Panc1 (cell line): ENCODE measurements at regions not wholly inside any gene's neighbourhood (a gene's known extent, or its start where the extent isn't known, plus 50 kb on each side); places are given as distances from the start of the nearest gene placed in this dataset.

Experiments
- ATAC-seq: fragments of 200-7000 bp; cut with Tn5 transposase; 2 replicates; pipeline ENCODE4 v1.9.1; 2020; ENCODE audit warnings: mild to moderate bottlenecking, moderate library complexity
- BruUV-seq: library from RNA; stranded (reverse); fragments of 400-500 nt; replicated peaks from 2 replicates; lab custom pipeline; 2021; lab: Mats Ljungman, UMichigan
- CTCF ChIA-PET: fragments of 300-600 bp; sonication (Branson Sonifier 250); formaldehyde crosslinking; loops from one replicate; lab custom pipeline; 2022; ENCODE audit warnings: antibody characterized with exemption; lab: Charles Lee
- POLR2A ChIA-PET: fragments of 300-600 bp; sonication (Branson Sonifier 250); formaldehyde crosslinking; loops from one replicate; lab custom pipeline; 2022; ENCODE audit warnings: antibody characterized with exemption; lab: Charles Lee
- DNase-seq: peaks from one replicate; pipeline ENCODE4 v3.0.0-alpha.2; 2010; ENCODE audit warnings: low read depth, low spot score
- H3K27ac ChIP-seq: 2 replicates; pipeline ENCODE4 v1.5.1; 2011; ENCODE audit warnings: mild to moderate bottlenecking, low read length, inconsistent platforms
- H3K27me3 ChIP-seq: fragments of 200-500 bp; sonication (Bioruptor generic); 2 replicates; pipeline ENCODE4 v1.6.0; 2014; ENCODE audit warnings: low read length, inconsistent platforms; ENCODE audit not compliant: control insufficient read depth, insufficient read depth
- H3K36me3 ChIP-seq: fragments of 200-500 bp; sonication (Bioruptor generic); 2 replicates; pipeline ENCODE4 v1.5.1; 2014; ENCODE audit warnings: inconsistent platforms, mild to moderate bottlenecking, low read length, moderate library complexity; ENCODE audit not compliant: control insufficient read depth, insufficient read depth
- H3K4me1 ChIP-seq: 2 replicates; pipeline ENCODE4 v1.5.1; 2011; ENCODE audit warnings: inconsistent platforms, mild to moderate bottlenecking, low read length, moderate library complexity; ENCODE audit not compliant: control insufficient read depth, insufficient read depth
- H3K4me3 ChIP-seq, 2 experiments: 2 replicates each; pipeline ENCODE4 v1.5.1; 2011 to 2012; ENCODE audit warnings: low read depth in 2 of 2, low read length in 2 of 2, mild to moderate bottlenecking in 2 of 2, inconsistent platforms in 1 of 2, moderate library complexity in 1 of 2
- H3K9me3 ChIP-seq: fragments of 200-500 bp; sonication (Bioruptor generic); 2 replicates; pipeline ENCODE4 v1.5.1; 2014; ENCODE audit warnings: low read depth, mild to moderate bottlenecking, inconsistent platforms, low read length, moderate library complexity; ENCODE audit not compliant: control insufficient read depth, insufficient read depth
- CTCF ChIP-seq: fragments of 450-650 bp; IDR thresholded peaks from 2 replicates; pipeline ENCODE4 v1.5.1; 2017; ENCODE audit warnings: mild to moderate bottlenecking
- POLR2AphosphoS5 ChIP-seq: IDR thresholded peaks from 2 replicates; pipeline ENCODE4 v1.6.1; 2012; ENCODE audit warnings: mild to moderate bottlenecking, low read depth, low read length, moderate library complexity
- REST ChIP-seq, 2 experiments: IDR thresholded peaks; 2 replicates each; pipeline ENCODE4 v1.6.1; 2011 to 2012; ENCODE audit warnings: low read depth in 2 of 2, control low read depth in 1 of 2, low read length in 1 of 2, mild to moderate bottlenecking in 1 of 2, moderate library complexity in 1 of 2; ENCODE audit not compliant: insufficient read depth in 1 of 2
- SIN3A ChIP-seq: IDR thresholded peaks from 2 replicates; pipeline ENCODE4 v1.6.1; 2012; ENCODE audit warnings: low read depth, mild to moderate bottlenecking, low read length, moderate library complexity, borderline replicate concordance; ENCODE audit not compliant: insufficient read depth
- TCF7L2 ChIP-seq: IDR thresholded peaks from 2 replicates; pipeline ENCODE4 v1.6.1; 2011; ENCODE audit warnings: mild to moderate bottlenecking, low read depth, low read length, inconsistent platforms
- in situ Hi-C: cut with HindIII; loops from 2 replicates; pipeline ENCODE4 v1.10.0; 2016; ENCODE audit warnings: low sequenced_read_pairs, low pct_unique_long_range_greater_than_20kb
- intact Hi-C: fragments of 100-400 bp; cut with micrococcal nuclease; formaldehyde crosslinking; loops from one replicate; pipeline ENCODE4 v1.10.0; 2022; ENCODE audit not compliant: unreplicated experiment

GRCh38 chr4:157912212-157912611 lies 260.6 kb downstream of the GASK1B start:
- H3K27ac ChIP-seq = no peak overlapping the region
- DNase-seq (no peak), ATAC-seq (no peak)
- intact Hi-C loops = no loop called here
- no peaks in the 10 kb centered on the region for H3K36me3 ChIP-seq
- BruUV-seq = no TSS peak
- ChIA-PET CTCF (no interaction called here), POLR2A (no interaction called here)
- H3K9me3 ChIP-seq = no peaks in the 10 kb centered on the region
- H3K4me1 ChIP-seq = no peaks in the 10 kb centered on the region
- no peaks in the 10 kb centered on the region for H3K27me3 ChIP-seq
- in situ Hi-C loops = no loop called here
- TF ChIP-seq SIN3A = no peak
- TF ChIP-seq REST (IDR thresholded peaks at IDR 0.05; ENCODE audit: insufficient read depth in 1 of 2, low read depth in 2 of 2, low read length in 1 of 2) = no peak
- TF ChIP-seq CTCF = no peak
- no peak for TF ChIP-seq TCF7L2
- TF ChIP-seq POLR2AphosphoS5 = no peak
- no peak overlapping the region for H3K4me3 ChIP-seq

GRCh38 chr4:157911662-157912061 lies 261.2 kb downstream of the GASK1B start:
- ATAC-seq (no peak), DNase-seq (no peak)
- Histone ChIP-seq H3K36me3 (no peaks in the 10 kb centered on the region), H3K27me3 (no peaks in the 10 kb centered on the region), H3K4me3 (no peak overlapping the region), H3K4me1 (no peaks in the 10 kb centered on the region), H3K27ac (no peak overlapping the region), H3K9me3 (no peaks in the 10 kb centered on the region)
- in situ Hi-C loops (no loop called here), intact Hi-C loops (no loop called here)
- ChIA-PET CTCF (no interaction called here), POLR2A (no interaction called here)
- BruUV-seq = no TSS peak
- TF ChIP-seq REST (IDR thresholded peaks at IDR 0.05; ENCODE audit: insufficient read depth in 1 of 2, low read depth in 2 of 2, low read length in 1 of 2) (no peak), TCF7L2 (no peak), SIN3A (no peak), CTCF (no peak), POLR2AphosphoS5 (no peak)
